SK-N-SH (cell line): ENCODE measurements at regions not wholly inside any gene's neighbourhood (a gene's known extent, or its start where the extent isn't known, plus 50 kb on each side); places are given as distances from the start of the nearest gene placed in this dataset.

Source experiments
- CTCF ChIA-PET: fragments of 300-600, 350-600 bp; formaldehyde crosslinking; extraction: SDS; loops from one replicate; lab custom pipeline; 2021; lab: Yijun Ruan, JAX
- POLR2A ChIA-PET: fragments of 350-600 bp; sonication (Branson Sonifier 250); formaldehyde crosslinking; extraction: SDS; loops from one replicate; lab custom pipeline; 2020; ENCODE audit warnings: antibody characterized with exemption, inconsistent platforms; lab: Yijun Ruan, JAX
- DNase-seq: peaks from one replicate; pipeline ENCODE4 v3.0.0; 2012
- H2AFZ ChIP-seq: fragments of 200-600 bp; sonication (generic); 2 replicates; pipeline ENCODE4 v1.8.1; 2016; ENCODE audit warnings: antibody characterized with exemption, mild to moderate bottlenecking, low read depth
- H3F3A ChIP-seq: fragments of 200-600 bp; sonication (generic); replicated peaks from 2 replicates; pipeline ENCODE3; 2016; ENCODE audit warnings: antibody characterized with exemption, mild to moderate bottlenecking; ENCODE audit not compliant: insufficient read depth
- H3K27ac ChIP-seq, 2 experiments: fragments of 200-500 bp in 1 of 2; fragments of 200-600 bp in 1 of 2; sonication (Bioruptor generic) in 1 of 2; sonication (generic), shearing (Covaris generic) in 1 of 2; 2 replicates each; pipeline versions ENCODE4 v1.5.1 to v1.6.1; 2014 to 2016; ENCODE audit warnings: low read depth in 2 of 2, inconsistent platforms in 1 of 2, low read length in 1 of 2, mild to moderate bottlenecking in 1 of 2, mixed read lengths in 1 of 2
- H3K27me3 ChIP-seq: fragments of 200-600 bp; sonication (generic), shearing (Covaris generic); 2 replicates; pipeline ENCODE4 v1.6.1; 2016; ENCODE audit warnings: mixed run types; ENCODE audit not compliant: insufficient read depth
- H3K36me3 ChIP-seq, 2 experiments: fragments of 200-500 bp in 1 of 2; fragments of 200-600 bp in 1 of 2; sonication (Bioruptor generic) in 1 of 2; sonication (generic) in 1 of 2; replicated peaks in 1 of 2; 2 replicates each; pipeline versions ENCODE3 to v1.5.1; 2014 to 2016; ENCODE audit warnings: low read length in 1 of 2, mild to moderate bottlenecking in 1 of 2; ENCODE audit not compliant: insufficient read depth in 2 of 2, control insufficient read depth in 1 of 2
- H3K4me1 ChIP-seq, 2 experiments: fragments of 200-500 bp in 1 of 2; fragments of 200-600 bp in 1 of 2; sonication (Bioruptor generic) in 1 of 2; sonication (generic), shearing (Covaris generic) in 1 of 2; 2 replicates each; pipeline versions ENCODE4 v1.5.1 to v1.6.1; 2014 to 2016; ENCODE audit warnings: low read depth in 1 of 2, low read length in 1 of 2, mixed run types in 1 of 2; ENCODE audit not compliant: insufficient read depth in 2 of 2, control insufficient read depth in 1 of 2
- H3K4me2 ChIP-seq: fragments of 200-600 bp; sonication (generic), shearing (Covaris generic); 2 replicates; pipeline ENCODE4 v1.6.1; 2017; ENCODE audit warnings: mixed run types
- H3K4me3 ChIP-seq, 2 experiments: fragments of 200-500 bp in 1 of 2; fragments of 200-600 bp in 1 of 2; sonication (Bioruptor generic) in 1 of 2; sonication (generic), shearing (Covaris generic) in 1 of 2; 2 replicates each; pipeline versions ENCODE4 v1.5.1 to v1.8.1; 2014 to 2016; ENCODE audit warnings: low read depth in 2 of 2, inconsistent platforms in 1 of 2, low read length in 1 of 2, mild to moderate bottlenecking in 1 of 2, mixed read lengths in 1 of 2, moderate library complexity in 1 of 2
- H3K79me2 ChIP-seq: fragments of 200-600 bp; sonication (generic); 2 replicates; pipeline ENCODE4 v1.8.1; 2017; ENCODE audit warnings: mild to moderate bottlenecking; ENCODE audit not compliant: insufficient read depth
- H3K9ac ChIP-seq: fragments of 200-600 bp; sonication (generic); 2 replicates; pipeline ENCODE4 v1.6.1; 2017; ENCODE audit warnings: mixed run types
- H3K9me2 ChIP-seq: fragments of 200-600 bp; sonication (generic); 2 replicates; pipeline ENCODE4 v1.6.1; 2017; ENCODE audit warnings: mixed run types
- H3K9me3 ChIP-seq: fragments of 200-600 bp; sonication (generic); 2 replicates; pipeline ENCODE4 v1.6.1; 2017; ENCODE audit warnings: mixed run types, mild to moderate bottlenecking, moderate library complexity
- H4K20me1 ChIP-seq: fragments of 200-600 bp; sonication (generic); 2 replicates; pipeline ENCODE4 v1.6.1; 2017; ENCODE audit warnings: mild to moderate bottlenecking, mixed run types; ENCODE audit not compliant: insufficient read depth
- CHD2 ChIP-seq: fragments of 150-350 bp; IDR thresholded peaks from 2 replicates; pipeline ENCODE4 v1.6.1; 2018; ENCODE audit warnings: low read length; ENCODE audit not compliant: partially characterized antibody
- EZH2phosphoT487 ChIP-seq: fragments of 200-600 bp; sonication (generic); IDR thresholded peaks from 2 replicates; pipeline ENCODE4 v1.6.1; 2017; ENCODE audit warnings: low read depth, mixed run types, mild to moderate bottlenecking, antibody characterized with exemption, moderate library complexity, borderline replicate concordance
- GABPA ChIP-seq: IDR thresholded peaks from 2 replicates; pipeline ENCODE4 v1.4.0; 2012; ENCODE audit warnings: low read depth, mild to moderate bottlenecking
- NFIC ChIP-seq: IDR thresholded peaks from 2 replicates; pipeline ENCODE4 v1.4.0; 2012; ENCODE audit warnings: borderline replicate concordance
- NRF1 ChIP-seq: IDR thresholded peaks from 2 replicates; pipeline ENCODE4 v1.6.1; 2012; ENCODE audit warnings: low read depth, mild to moderate bottlenecking, low read length
- RAD21 ChIP-seq: IDR thresholded peaks from 2 replicates; pipeline ENCODE4 v1.6.1; 2012; ENCODE audit warnings: mild to moderate bottlenecking, low read length
- RFX5 ChIP-seq: IDR thresholded peaks from 2 replicates; pipeline ENCODE4 v1.6.1; 2012; ENCODE audit warnings: mild to moderate bottlenecking, improper control_type of control experiment, low read length
- SIN3A ChIP-seq: IDR thresholded peaks from 2 replicates; pipeline ENCODE4 v1.6.1; 2012; ENCODE audit warnings: low read depth, mild to moderate bottlenecking, low read length, moderate library complexity, borderline replicate concordance
- TAF1 ChIP-seq: IDR thresholded peaks from 2 replicates; pipeline ENCODE4 v1.6.1; 2012; ENCODE audit warnings: low read depth, mild to moderate bottlenecking, low read length, moderate library complexity, borderline replicate concordance
- WGBS: methylation state at CpG from one replicate; pipeline ENCODE4 v1.1.6; 2017; ENCODE audit warnings: low lambda C conversion rate; 5-methylcytosine and 5-hydroxymethylcytosine counted together
- TF ChIP-seq, protein P1 (sequence below): IDR thresholded peaks from 2 replicates; pipeline ENCODE4 v1.6.1; 2012; ENCODE audit warnings: mild to moderate bottlenecking, low read depth, low read length, moderate library complexity
- TF ChIP-seq, protein P2 (sequence below): IDR thresholded peaks from 2 replicates; pipeline ENCODE4; 2012

DNA sequence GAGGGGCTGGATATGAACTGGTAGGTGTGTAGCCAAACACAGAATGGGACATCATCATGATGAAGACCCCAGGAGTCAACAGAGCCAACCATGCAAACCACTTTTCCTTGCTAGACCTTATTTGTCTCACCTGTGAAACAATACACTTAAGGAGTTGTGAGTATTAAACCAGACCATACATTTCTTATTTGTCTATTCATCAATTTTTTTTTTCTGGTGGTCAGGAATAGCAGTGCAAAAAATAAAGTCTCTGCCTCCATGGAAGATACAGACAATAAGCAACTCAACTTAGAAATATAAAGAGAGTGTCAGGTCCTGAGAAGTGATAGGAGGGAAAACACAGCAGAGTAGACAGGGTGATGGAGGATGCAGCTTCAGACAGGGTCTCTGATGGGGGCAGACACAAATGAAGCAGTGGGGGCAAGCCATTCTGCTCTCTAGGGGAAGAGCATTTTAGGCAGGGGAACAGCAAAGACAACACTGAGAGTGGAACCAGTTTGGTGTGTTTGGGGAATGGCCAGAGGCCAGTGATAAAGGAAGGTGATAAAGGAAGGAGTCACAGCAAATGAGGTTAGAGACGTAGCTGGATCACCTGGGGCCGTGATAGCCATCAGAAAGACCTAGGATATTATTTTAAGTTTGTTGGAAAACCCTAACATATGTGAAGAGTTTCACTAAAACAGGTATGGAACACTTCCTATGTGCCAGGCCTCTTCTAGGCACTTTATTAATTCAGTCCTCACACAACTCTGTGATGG lies 256.2 kb downstream of the MAN2A1 start:
- Histone ChIP-seq H3K4me1 (no peaks in the 10 kb centered on the region; a peak in 2 of 4 replicates), H3K79me2 (no peaks in the 10 kb centered on the region), H3K36me3 (no peaks in the 10 kb centered on the region), H3K27ac (no peak overlapping the region), H4K20me1 (no peaks in the 10 kb centered on the region), H3K9me2 (no peaks in the 10 kb centered on the region), H3F3A (no peaks in the 10 kb centered on the region), H3K27me3 (no peaks in the 10 kb centered on the region; the same call in 1 of the 2 replicates), H3K4me2 (no peak overlapping the region), H3K9me3 (no peaks in the 10 kb centered on the region), H3K9ac (no peak overlapping the region), H3K4me3 (no peak overlapping the region), H2AFZ (no peak overlapping the region)
- POLR2A ChIA-PET = no interaction called here
- no peak for DNase-seq
- CTCF ChIA-PET = no interaction called here
- TF ChIP-seq RAD21 (no peak), SIN3A (no peak), EZH2phosphoT487 (no peak), RFX5 (no peak), CHD2 (no peak), NFIC (no peak)
- TF ChIP-seq, protein P1, sequence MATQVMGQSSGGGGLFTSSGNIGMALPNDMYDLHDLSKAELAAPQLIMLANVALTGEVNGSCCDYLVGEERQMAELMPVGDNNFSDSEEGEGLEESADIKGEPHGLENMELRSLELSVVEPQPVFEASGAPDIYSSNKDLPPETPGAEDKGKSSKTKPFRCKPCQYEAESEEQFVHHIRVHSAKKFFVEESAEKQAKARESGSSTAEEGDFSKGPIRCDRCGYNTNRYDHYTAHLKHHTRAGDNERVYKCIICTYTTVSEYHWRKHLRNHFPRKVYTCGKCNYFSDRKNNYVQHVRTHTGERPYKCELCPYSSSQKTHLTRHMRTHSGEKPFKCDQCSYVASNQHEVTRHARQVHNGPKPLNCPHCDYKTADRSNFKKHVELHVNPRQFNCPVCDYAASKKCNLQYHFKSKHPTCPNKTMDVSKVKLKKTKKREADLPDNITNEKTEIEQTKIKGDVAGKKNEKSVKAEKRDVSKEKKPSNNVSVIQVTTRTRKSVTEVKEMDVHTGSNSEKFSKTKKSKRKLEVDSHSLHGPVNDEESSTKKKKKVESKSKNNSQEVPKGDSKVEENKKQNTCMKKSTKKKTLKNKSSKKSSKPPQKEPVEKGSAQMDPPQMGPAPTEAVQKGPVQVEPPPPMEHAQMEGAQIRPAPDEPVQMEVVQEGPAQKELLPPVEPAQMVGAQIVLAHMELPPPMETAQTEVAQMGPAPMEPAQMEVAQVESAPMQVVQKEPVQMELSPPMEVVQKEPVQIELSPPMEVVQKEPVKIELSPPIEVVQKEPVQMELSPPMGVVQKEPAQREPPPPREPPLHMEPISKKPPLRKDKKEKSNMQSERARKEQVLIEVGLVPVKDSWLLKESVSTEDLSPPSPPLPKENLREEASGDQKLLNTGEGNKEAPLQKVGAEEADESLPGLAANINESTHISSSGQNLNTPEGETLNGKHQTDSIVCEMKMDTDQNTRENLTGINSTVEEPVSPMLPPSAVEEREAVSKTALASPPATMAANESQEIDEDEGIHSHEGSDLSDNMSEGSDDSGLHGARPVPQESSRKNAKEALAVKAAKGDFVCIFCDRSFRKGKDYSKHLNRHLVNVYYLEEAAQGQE = no peak
- TF ChIP-seq, protein P2, sequence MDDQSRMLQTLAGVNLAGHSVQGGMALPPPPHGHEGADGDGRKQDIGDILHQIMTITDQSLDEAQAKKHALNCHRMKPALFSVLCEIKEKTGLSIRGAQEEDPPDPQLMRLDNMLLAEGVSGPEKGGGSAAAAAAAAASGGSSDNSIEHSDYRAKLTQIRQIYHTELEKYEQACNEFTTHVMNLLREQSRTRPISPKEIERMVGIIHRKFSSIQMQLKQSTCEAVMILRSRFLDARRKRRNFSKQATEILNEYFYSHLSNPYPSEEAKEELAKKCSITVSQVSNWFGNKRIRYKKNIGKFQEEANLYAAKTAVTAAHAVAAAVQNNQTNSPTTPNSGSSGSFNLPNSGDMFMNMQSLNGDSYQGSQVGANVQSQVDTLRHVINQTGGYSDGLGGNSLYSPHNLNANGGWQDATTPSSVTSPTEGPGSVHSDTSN = no peak
- 72% methylated on average over 2 of the region's 2 CpGs for WGBS

DNA sequence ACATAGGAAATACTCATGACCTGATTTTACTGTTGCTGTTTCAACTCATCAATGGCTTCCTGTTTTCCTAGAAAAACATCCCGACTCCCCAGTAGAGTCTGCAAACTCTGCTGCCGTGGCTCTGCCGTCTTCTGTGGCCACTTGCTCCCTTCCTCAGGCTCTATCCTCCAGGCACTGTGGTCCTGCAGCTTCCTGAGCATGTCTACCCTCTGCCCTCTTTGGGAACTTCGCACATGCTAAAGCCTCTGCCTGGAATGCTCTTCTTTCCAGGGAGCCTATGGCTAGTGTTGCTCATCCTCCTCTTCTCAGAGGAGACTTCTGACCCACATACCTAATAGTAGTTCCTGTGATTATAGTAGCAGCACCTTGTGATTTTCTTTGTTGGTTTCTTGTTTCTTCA lies 256.9 kb downstream of the MAN2A1 start:
- POLR2A ChIA-PET = no interaction called here
- Histone ChIP-seq H3K9ac (no peak overlapping the region), H2AFZ (no peak overlapping the region), H3K4me3 (no peak overlapping the region), H3K9me3 (no peaks in the 10 kb centered on the region), H3K27me3 (no peaks in the 10 kb centered on the region; the same call in 1 of the 2 replicates), H4K20me1 (no peaks in the 10 kb centered on the region), H3F3A (no peaks in the 10 kb centered on the region), H3K4me2 (no peak overlapping the region), H3K27ac (no peak overlapping the region), H3K36me3 (no peaks in the 10 kb centered on the region), H3K9me2 (no peaks in the 10 kb centered on the region), H3K79me2 (no peaks in the 10 kb centered on the region), H3K4me1 (no peaks in the 10 kb centered on the region; a peak in 2 of 4 replicates)
- TF ChIP-seq EZH2phosphoT487 = no peak
- TF ChIP-seq NRF1 = no peak
- no peak for TF ChIP-seq TAF1
- TF ChIP-seq GABPA = no peak
- 74% methylated on average over 4 of the region's 4 CpGs for WGBS
- no peak for DNase-seq
- CTCF ChIA-PET = no interaction called here
